ENCODE measurements at regions not wholly inside any gene's neighbourhood (a gene's known extent, or its start where the extent isn't known, plus 50 kb on each side); places are given as distances from the start of the nearest gene placed in this dataset.

DNA sequence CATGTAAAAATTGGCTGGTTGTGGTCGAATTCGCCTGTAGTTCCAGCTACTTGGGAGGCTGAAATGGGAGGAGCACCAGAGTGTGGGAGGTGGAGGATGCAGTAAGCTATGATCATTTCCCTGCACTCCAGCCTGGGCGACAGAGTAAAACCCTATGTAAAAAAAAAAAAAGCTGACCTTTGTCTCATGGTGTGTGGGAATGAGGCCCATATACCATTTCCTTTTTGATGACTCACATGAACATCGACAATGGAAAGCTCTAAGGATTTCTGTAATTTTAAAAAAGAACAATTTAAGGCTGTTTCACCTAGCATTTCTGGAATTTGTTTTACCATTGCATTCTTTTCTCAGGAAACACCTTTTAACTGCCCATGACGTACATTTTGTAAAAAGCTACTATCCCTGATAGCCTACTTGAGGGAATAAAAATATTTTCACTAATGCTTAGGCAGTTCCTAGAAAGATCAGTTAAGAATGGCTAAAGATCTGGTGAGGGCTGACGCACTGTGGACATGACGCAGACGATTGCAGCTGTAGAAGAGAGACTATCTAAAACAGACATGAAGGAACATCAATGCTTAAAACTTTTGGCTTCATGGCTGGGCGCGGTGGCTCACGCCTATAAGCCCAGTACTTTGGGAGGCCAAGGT, 400.6 kb upstream of the IGFBP3 start:
- Histone ChIP-seq H3K27me3 (no peaks in the 10 kb centered on the region), H3K27ac (no peak overlapping the region), H3K9me3 (no peaks in the 10 kb centered on the region), H3K4me1 (no peaks in the 10 kb centered on the region), H3K36me3 (no peaks in the 10 kb centered on the region), H3K4me3 (no peak overlapping the region)
- intact Hi-C loops (cut with DNase I) = no loop called here
- TF ChIP-seq CTCF (IDR thresholded peaks at IDR 0.05) (no peak), POLR2AphosphoS5 (IDR thresholded peaks at IDR 0.05; ENCODE audit: insufficient read depth in 1 of 2, low read depth in 1 of 2) (no peak), POLR2A (IDR thresholded peaks at IDR 0.05) (no peak)
- DNase-seq (ENCODE audit: extremely low spot score in 2 of 2) = no peak

GRCh38 chr7:46320956-46321355, 399.9 kb upstream of the IGFBP3 start:
- intact Hi-C loops (cut with DNase I) = no loop called here
- no peak for DNase-seq (ENCODE audit: extremely low spot score in 2 of 2)
- no peaks in the 10 kb centered on the region for H3K4me1 ChIP-seq
- H3K9me3 ChIP-seq = no peaks in the 10 kb centered on the region
- no peak overlapping the region for H3K4me3 ChIP-seq
- no peak for TF ChIP-seq POLR2AphosphoS5 (IDR thresholded peaks at IDR 0.05; ENCODE audit: insufficient read depth in 1 of 2, low read depth in 1 of 2)
- no peaks in the 10 kb centered on the region for H3K36me3 ChIP-seq
- no peak overlapping the region for H3K27ac ChIP-seq
- H3K27me3 ChIP-seq = no peaks in the 10 kb centered on the region

GRCh38 chr7:46319841-46320240, 398.8 kb upstream of the IGFBP3 start:
- Histone ChIP-seq H3K4me1 (no peaks in the 10 kb centered on the region), H3K9me3 (no peaks in the 10 kb centered on the region), H3K27me3 (no peaks in the 10 kb centered on the region), H3K27ac (no peak overlapping the region), H3K36me3 (no peaks in the 10 kb centered on the region), H3K4me3 (no peak overlapping the region)
- TF ChIP-seq POLR2A (IDR thresholded peaks at IDR 0.05) (no peak), POLR2AphosphoS5 (IDR thresholded peaks at IDR 0.05; ENCODE audit: insufficient read depth in 1 of 2, low read depth in 1 of 2) (no peak), CTCF (IDR thresholded peaks at IDR 0.05) (no peak)
- intact Hi-C loops (cut with DNase I) = no loop called here
- DNase-seq (ENCODE audit: extremely low spot score in 2 of 2) = no peak

DNA sequence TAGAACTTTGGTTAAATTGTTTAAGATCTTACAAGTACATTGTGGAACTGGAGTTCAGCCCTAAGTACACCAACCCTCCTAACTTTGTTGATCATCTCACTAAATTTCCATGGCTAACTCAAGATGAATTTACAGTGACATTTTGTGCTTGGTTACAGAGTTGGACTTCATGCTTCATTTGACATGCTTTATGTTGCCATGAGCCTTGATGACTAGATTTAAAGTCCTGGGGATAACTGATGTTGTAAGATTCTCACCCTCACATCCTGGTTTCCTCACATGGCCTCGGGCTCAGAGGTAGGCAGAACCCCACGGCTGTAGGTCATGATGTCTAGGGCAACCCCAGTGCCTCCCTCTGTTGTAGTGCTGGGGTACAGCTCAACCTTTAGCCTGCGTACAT, 397.2 kb upstream of the IGFBP3 start:
- intact Hi-C loops (cut with DNase I) = no loop called here
- Histone ChIP-seq H3K4me1 (no peaks in the 10 kb centered on the region), H3K9me3 (no peaks in the 10 kb centered on the region), H3K36me3 (no peaks in the 10 kb centered on the region), H3K27ac (no peak overlapping the region), H3K27me3 (no peaks in the 10 kb centered on the region), H3K4me3 (no peak overlapping the region)
- no peak for DNase-seq (ENCODE audit: extremely low spot score in 2 of 2)
- no peak for TF ChIP-seq POLR2A (IDR thresholded peaks at IDR 0.05)
- no peak for TF ChIP-seq CTCF (IDR thresholded peaks at IDR 0.05)
- no peak for TF ChIP-seq POLR2AphosphoS5 (IDR thresholded peaks at IDR 0.05; ENCODE audit: insufficient read depth in 1 of 2, low read depth in 1 of 2)

- Histone ChIP-seq H3K9me3 (no peaks in the 10 kb centered on the region), H3K27ac (no peak overlapping the region), H3K27me3 (no peaks in the 10 kb centered on the region), H3K36me3 (no peaks in the 10 kb centered on the region), H3K4me1 (no peaks in the 10 kb centered on the region), H3K4me3 (no peak overlapping the region)
- no peak for DNase-seq (ENCODE audit: extremely low spot score in 2 of 2)
- no peak for TF ChIP-seq POLR2A (IDR thresholded peaks at IDR 0.05)
- intact Hi-C loops (cut with DNase I) = no loop called here
These were observed 396.2 kb upstream of the IGFBP3 start for GRCh38 chr7:46317256-46317655.

- no peak overlapping the region for H3K27ac ChIP-seq
- intact Hi-C loops (cut with DNase I) = no loop called here
- no peak overlapping the region for H3K4me3 ChIP-seq
- no peaks in the 10 kb centered on the region for H3K9me3 ChIP-seq
- DNase-seq (ENCODE audit: extremely low spot score in 2 of 2) = no peak
- H3K27me3 ChIP-seq = no peaks in the 10 kb centered on the region
- no peaks in the 10 kb centered on the region for H3K4me1 ChIP-seq
- TF ChIP-seq POLR2AphosphoS5 (IDR thresholded peaks at IDR 0.05; ENCODE audit: insufficient read depth in 1 of 2, low read depth in 1 of 2) (no peak), CTCF (IDR thresholded peaks at IDR 0.05) (no peak), POLR2A (IDR thresholded peaks at IDR 0.05) (no peak)
- H3K36me3 ChIP-seq = no peaks in the 10 kb centered on the region
These were observed 394.8 kb upstream of the IGFBP3 start for GRCh38 chr7:46315891-46316290.
